GM23338 (cell line): ENCODE measurements at regions not wholly inside any gene's neighbourhood (a gene's known extent, or its start where the extent isn't known, plus 50 kb on each side); places are given as distances from the start of the nearest gene placed in this dataset.

ENCODE experiments used
- POLR2AphosphoS5 ChIP-seq: IDR thresholded peaks from 2 replicates; pipeline ENCODE4 v1.6.1; 2016; ENCODE audit warnings: antibody characterized with exemption, low read depth
- TF ChIP-seq, protein P1 (sequence below): IDR thresholded peaks from one replicate; pipeline ENCODE4 v1.6.1; 2018; ENCODE audit warnings: antibody characterized with exemption; ENCODE audit not compliant: unreplicated experiment
- TF ChIP-seq, protein P2 (sequence below), 2 experiments: fragments of 200-600 bp in 1 of 2; sonication (generic) in 1 of 2; conservative IDR thresholded peaks; 2 replicates each; pipeline versions ENCODE4 v1.5.1 to v1.6.1; 2016 to 2017; ENCODE audit warnings: antibody characterized with exemption in 2 of 2, low read depth in 2 of 2, mild to moderate bottlenecking in 2 of 2, moderate library complexity in 1 of 2

DNA sequence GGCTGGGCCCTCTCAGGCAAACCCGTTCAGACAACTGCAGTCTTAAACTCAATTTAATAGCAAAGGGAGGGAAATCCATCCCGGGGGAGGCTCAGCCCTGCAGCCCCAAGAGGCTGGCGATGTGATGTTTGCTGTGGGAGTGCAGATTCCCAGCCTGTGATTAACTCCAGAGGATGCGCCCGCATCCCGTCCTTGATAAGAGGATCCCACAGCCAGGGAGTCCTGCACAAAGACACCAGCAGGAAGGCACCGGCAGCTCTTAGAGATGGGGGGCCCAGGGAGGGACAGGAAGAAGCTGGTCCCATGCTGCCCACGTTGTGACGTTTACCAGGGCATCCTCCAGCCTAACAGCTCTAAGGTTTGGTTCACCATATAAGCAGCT lies 64.7 kb downstream of the MRPL36 start:
- no peak for TF ChIP-seq POLR2AphosphoS5
- TF ChIP-seq, protein P1, sequence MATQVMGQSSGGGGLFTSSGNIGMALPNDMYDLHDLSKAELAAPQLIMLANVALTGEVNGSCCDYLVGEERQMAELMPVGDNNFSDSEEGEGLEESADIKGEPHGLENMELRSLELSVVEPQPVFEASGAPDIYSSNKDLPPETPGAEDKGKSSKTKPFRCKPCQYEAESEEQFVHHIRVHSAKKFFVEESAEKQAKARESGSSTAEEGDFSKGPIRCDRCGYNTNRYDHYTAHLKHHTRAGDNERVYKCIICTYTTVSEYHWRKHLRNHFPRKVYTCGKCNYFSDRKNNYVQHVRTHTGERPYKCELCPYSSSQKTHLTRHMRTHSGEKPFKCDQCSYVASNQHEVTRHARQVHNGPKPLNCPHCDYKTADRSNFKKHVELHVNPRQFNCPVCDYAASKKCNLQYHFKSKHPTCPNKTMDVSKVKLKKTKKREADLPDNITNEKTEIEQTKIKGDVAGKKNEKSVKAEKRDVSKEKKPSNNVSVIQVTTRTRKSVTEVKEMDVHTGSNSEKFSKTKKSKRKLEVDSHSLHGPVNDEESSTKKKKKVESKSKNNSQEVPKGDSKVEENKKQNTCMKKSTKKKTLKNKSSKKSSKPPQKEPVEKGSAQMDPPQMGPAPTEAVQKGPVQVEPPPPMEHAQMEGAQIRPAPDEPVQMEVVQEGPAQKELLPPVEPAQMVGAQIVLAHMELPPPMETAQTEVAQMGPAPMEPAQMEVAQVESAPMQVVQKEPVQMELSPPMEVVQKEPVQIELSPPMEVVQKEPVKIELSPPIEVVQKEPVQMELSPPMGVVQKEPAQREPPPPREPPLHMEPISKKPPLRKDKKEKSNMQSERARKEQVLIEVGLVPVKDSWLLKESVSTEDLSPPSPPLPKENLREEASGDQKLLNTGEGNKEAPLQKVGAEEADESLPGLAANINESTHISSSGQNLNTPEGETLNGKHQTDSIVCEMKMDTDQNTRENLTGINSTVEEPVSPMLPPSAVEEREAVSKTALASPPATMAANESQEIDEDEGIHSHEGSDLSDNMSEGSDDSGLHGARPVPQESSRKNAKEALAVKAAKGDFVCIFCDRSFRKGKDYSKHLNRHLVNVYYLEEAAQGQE, result no peak
- TF ChIP-seq, protein P2, sequence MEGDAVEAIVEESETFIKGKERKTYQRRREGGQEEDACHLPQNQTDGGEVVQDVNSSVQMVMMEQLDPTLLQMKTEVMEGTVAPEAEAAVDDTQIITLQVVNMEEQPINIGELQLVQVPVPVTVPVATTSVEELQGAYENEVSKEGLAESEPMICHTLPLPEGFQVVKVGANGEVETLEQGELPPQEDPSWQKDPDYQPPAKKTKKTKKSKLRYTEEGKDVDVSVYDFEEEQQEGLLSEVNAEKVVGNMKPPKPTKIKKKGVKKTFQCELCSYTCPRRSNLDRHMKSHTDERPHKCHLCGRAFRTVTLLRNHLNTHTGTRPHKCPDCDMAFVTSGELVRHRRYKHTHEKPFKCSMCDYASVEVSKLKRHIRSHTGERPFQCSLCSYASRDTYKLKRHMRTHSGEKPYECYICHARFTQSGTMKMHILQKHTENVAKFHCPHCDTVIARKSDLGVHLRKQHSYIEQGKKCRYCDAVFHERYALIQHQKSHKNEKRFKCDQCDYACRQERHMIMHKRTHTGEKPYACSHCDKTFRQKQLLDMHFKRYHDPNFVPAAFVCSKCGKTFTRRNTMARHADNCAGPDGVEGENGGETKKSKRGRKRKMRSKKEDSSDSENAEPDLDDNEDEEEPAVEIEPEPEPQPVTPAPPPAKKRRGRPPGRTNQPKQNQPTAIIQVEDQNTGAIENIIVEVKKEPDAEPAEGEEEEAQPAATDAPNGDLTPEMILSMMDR (conservative IDR thresholded peaks at IDR 0.05; ENCODE audit: low read depth in 2 of 2), result no peak
